ENCODE measurements at regions not wholly inside any gene's neighbourhood (a gene's known extent, or its start where the extent isn't known, plus 50 kb on each side); places are given as distances from the start of the nearest gene placed in this dataset.

- TF ChIP-seq CTCF (optimal IDR thresholded peaks at IDR 0.05 in 1 of 3, IDR thresholded peaks at IDR 0.05 in 1 of 3, conservative IDR thresholded peaks at IDR 0.05 in 1 of 3; ENCODE audit: extremely low read depth in 1 of 3, insufficient read depth in 2 of 3, low read length in 3 of 3) (no peak), EZH2 (IDR thresholded peaks at IDR 0.05; ENCODE audit: low read length) (no peak)
These were observed 49.9 kb upstream of the UBAC2 start for GRCh38 chr13:99150575-99151361.
